Hematopoietic multipotent progenitor cell treated with erythropoietin and hydrocortisone succinate and interleukin-3 and kit ligand, for 15 days (in vitro differentiated cells): ENCODE measurements at regions not wholly inside any gene's neighbourhood (a gene's known extent, or its start where the extent isn't known, plus 50 kb on each side); places are given as distances from the start of the nearest gene placed in this dataset.
"Not testable (repeated sequence)": the region's sequence is repeated elsewhere in the genome, so short reads cannot be mapped to it uniquely, and the experiment has no call there.

Experiments used
- DNase-seq: peaks from one replicate; pipeline ENCODE4 v3.0.0-alpha.2; 2015; ENCODE audit warnings: low spot score

GRCh38 chr15:39030291-39031070 is 465.9 kb upstream of the RASGRP1 start:
- DNase-seq: no peak

- no peak for DNase-seq
Observed at GRCh38 chr15:39031596-39031995, 467.0 kb upstream of the RASGRP1 start.

GRCh38 chr15:39034816-39035215 is 470.2 kb upstream of the RASGRP1 start:
- DNase-seq: no peak

GRCh38 chr15:39037611-39038010 is 473.0 kb upstream of the RASGRP1 start:
- not testable (repeated sequence) for DNase-seq

- DNase-seq: no peak
Observed at GRCh38 chr15:39040861-39041260, 476.2 kb upstream of the RASGRP1 start.

GRCh38 chr15:39041979-39042495 is 477.4 kb upstream of the RASGRP1 start:
- no peak for DNase-seq

GRCh38 chr15:39051626-39052322 is 487.2 kb upstream of the RASGRP1 start:
- no peak for DNase-seq

- no peak for DNase-seq
Observed at GRCh38 chr15:39052323-39052705, 487.7 kb upstream of the RASGRP1 start.

GRCh38 chr15:39053480-39053879 is 488.9 kb upstream of the RASGRP1 start:
- DNase-seq: no peak

GRCh38 chr15:39054128-39054732 is 489.6 kb upstream of the RASGRP1 start:
- no peak for DNase-seq

- DNase-seq: no peak
Observed at GRCh38 chr15:39056357-39056756, 491.7 kb upstream of the RASGRP1 start.

- DNase-seq: no peak
Observed at GRCh38 chr15:39058351-39059131, 493.9 kb upstream of the RASGRP1 start.

- DNase-seq: no peak
Observed at GRCh38 chr15:39059917-39060316, 495.3 kb upstream of the RASGRP1 start.

- DNase-seq: no peak
Observed at GRCh38 chr15:39061952-39062464, 497.4 kb upstream of the RASGRP1 start.

GRCh38 chr15:39066677-39067076 is 502.1 kb upstream of the RASGRP1 start:
- DNase-seq: no peak

GRCh38 chr15:39074341-39074985 is 506.4 kb upstream of the THBS1 start:
- no peak for DNase-seq

- no peak for DNase-seq
Observed at GRCh38 chr15:39075311-39075710, 505.6 kb upstream of the THBS1 start.

- no peak for DNase-seq
Observed at GRCh38 chr15:39075756-39076341, 505.0 kb upstream of the THBS1 start.

GRCh38 chr15:39078026-39078425 is 502.9 kb upstream of the THBS1 start:
- DNase-seq: no peak

- DNase-seq: no peak
Observed at GRCh38 chr15:39079296-39079847, 501.5 kb upstream of the THBS1 start.

- DNase-seq: no peak
Observed at GRCh38 chr15:39083213-39083612, 497.7 kb upstream of the THBS1 start.
